Gastroesophageal sphincter (tissue), 3 donors: ENCODE measurements at regions not wholly inside any gene's neighbourhood (a gene's known extent, or its start where the extent isn't known, plus 50 kb on each side); places are given as distances from the start of the nearest gene placed in this dataset.

Source experiments
- POLR2A ChIP-seq, 2 donors: fragments of 450-650 bp; IDR thresholded peaks; one replicate each; pipeline ENCODE4 v1.6.1; 2017; ENCODE audit warnings: antibody characterized with exemption in 2 of 2, mild to moderate bottlenecking in 2 of 2, moderate library complexity in 1 of 2
- TF ChIP-seq, protein P1 (sequence below), 4 experiments: fragments of 200-600 bp in 2 of 4; fragments of 450-650 bp in 2 of 4; sonication (generic) in 1 of 4; IDR thresholded peaks; one replicate each; pipeline ENCODE4 v1.5.1; 2017 to 2019; ENCODE audit warnings: antibody characterized with exemption in 4 of 4, mild to moderate bottlenecking in 2 of 4, moderate library complexity in 2 of 4

DNA sequence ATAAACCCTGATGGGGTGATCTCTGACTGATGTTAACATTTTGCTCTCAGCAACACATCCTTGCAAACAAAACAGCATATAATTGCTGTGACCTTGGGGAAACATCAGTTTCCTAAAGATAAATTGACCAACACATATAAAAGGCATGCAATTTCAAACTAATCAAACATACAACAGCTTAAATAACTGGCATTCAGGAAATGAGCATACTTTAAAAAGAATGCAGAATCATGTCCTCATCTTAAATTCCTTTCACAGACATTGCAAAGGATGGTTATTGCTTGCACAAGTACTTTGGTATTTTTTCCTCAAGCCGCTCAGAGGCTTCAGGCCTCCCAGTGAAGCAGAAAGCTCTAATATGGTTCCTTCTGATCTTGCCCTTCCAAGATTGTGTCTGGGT, 53.4 kb upstream of the RGS18 start:
- TF ChIP-seq, protein P1, sequence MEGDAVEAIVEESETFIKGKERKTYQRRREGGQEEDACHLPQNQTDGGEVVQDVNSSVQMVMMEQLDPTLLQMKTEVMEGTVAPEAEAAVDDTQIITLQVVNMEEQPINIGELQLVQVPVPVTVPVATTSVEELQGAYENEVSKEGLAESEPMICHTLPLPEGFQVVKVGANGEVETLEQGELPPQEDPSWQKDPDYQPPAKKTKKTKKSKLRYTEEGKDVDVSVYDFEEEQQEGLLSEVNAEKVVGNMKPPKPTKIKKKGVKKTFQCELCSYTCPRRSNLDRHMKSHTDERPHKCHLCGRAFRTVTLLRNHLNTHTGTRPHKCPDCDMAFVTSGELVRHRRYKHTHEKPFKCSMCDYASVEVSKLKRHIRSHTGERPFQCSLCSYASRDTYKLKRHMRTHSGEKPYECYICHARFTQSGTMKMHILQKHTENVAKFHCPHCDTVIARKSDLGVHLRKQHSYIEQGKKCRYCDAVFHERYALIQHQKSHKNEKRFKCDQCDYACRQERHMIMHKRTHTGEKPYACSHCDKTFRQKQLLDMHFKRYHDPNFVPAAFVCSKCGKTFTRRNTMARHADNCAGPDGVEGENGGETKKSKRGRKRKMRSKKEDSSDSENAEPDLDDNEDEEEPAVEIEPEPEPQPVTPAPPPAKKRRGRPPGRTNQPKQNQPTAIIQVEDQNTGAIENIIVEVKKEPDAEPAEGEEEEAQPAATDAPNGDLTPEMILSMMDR (IDR thresholded peaks at IDR 0.05) = no peak
- TF ChIP-seq POLR2A (IDR thresholded peaks at IDR 0.05) = no peak
